ENCODE measurements at regions not wholly inside any gene's neighbourhood (a gene's known extent, or its start where the extent isn't known, plus 50 kb on each side); places are given as distances from the start of the nearest gene placed in this dataset.

GRCh38 chrX:149313871-149314371 is 191.2 kb downstream of the IDS start:
- Histone ChIP-seq H3K36me3 (ENCODE audit: control insufficient read depth, insufficient read depth, low read length) (no peaks in the 10 kb centered on the region), H3K4me3 (ENCODE audit: low read length) (no peak overlapping the region), H3K4me1 (ENCODE audit: control insufficient read depth, insufficient read depth, low read length) (no peaks in the 10 kb centered on the region), H3K27ac (ENCODE audit: low read depth, low read length) (no peak overlapping the region), H3K9me3 (ENCODE audit: control insufficient read depth, low read length) (no peaks in the 10 kb centered on the region), H3K9ac (ENCODE audit: extremely low read depth, low read length, poor library complexity, severe bottlenecking) (no peak overlapping the region), H3K27me3 (ENCODE audit: control insufficient read depth, insufficient read depth, low read length, poor library complexity, severe bottlenecking) (no peaks in the 10 kb centered on the region)
- Mint-ChIP-seq H3K4me3 (no peak overlapping the region), H3K9me3 (peaks cover 75% of the 10 kb centered on the region), H3K4me1 (no peaks in the 10 kb centered on the region), H3K36me3 (ENCODE audit: low read depth) (no peaks in the 10 kb centered on the region), H3K27ac (no peak overlapping the region), H3K27me3 (ENCODE audit: insufficient read depth) (no peaks in the 10 kb centered on the region)
- TF ChIP-seq CTCF (conservative IDR thresholded peaks at IDR 0.05) = no peak
- 83 to 91% methylated on average over 5 to 11 of the region's 11 CpGs for WGBS, 2 experiments (ENCODE audit: insufficient coverage in 1 of 2, insufficient read length in 1 of 2)
- DNase-seq = no peak

GRCh38 chrX:149312988-149313387 is 192.1 kb downstream of the IDS start:
- Mint-ChIP-seq H3K9me3 (peaks cover 73% of the 10 kb centered on the region), H3K27me3 (ENCODE audit: insufficient read depth) (no peaks in the 10 kb centered on the region), H3K4me1 (no peaks in the 10 kb centered on the region), H3K27ac (no peak overlapping the region), H3K36me3 (ENCODE audit: low read depth) (no peaks in the 10 kb centered on the region), H3K4me3 (no peak overlapping the region)
- no peaks in the 10 kb centered on the region for H3K36me3 ChIP-seq (ENCODE audit: control insufficient read depth, insufficient read depth, low read length)
- H3K27ac ChIP-seq (ENCODE audit: low read depth, low read length) = no peak overlapping the region
- H3K4me1 ChIP-seq (ENCODE audit: control insufficient read depth, insufficient read depth, low read length) = no peaks in the 10 kb centered on the region
- DNase-seq = no peak
- H3K4me3 ChIP-seq (ENCODE audit: low read length) = no peak overlapping the region
- H3K9ac ChIP-seq (ENCODE audit: extremely low read depth, low read length, poor library complexity, severe bottlenecking) = no peak overlapping the region
- no peaks in the 10 kb centered on the region for H3K27me3 ChIP-seq (ENCODE audit: control insufficient read depth, insufficient read depth, low read length, poor library complexity, severe bottlenecking)
- H3K9me3 ChIP-seq (ENCODE audit: control insufficient read depth, low read length) = no peaks in the 10 kb centered on the region
- no peak for TF ChIP-seq CTCF (conservative IDR thresholded peaks at IDR 0.05)

GRCh38 chrX:149312097-149312496 is 193.0 kb downstream of the IDS start:
- no peaks in the 10 kb centered on the region for H3K36me3 Mint-ChIP-seq (ENCODE audit: low read depth)
- H3K9me3 Mint-ChIP-seq = peaks cover 64% of the 10 kb centered on the region
- no peak for TF ChIP-seq CTCF (conservative IDR thresholded peaks at IDR 0.05)
- DNase-seq = no peak
- Histone ChIP-seq H3K9me3 (ENCODE audit: control insufficient read depth, low read length) (no peaks in the 10 kb centered on the region), H3K36me3 (ENCODE audit: control insufficient read depth, insufficient read depth, low read length) (no peaks in the 10 kb centered on the region), H3K27me3 (ENCODE audit: control insufficient read depth, insufficient read depth, low read length, poor library complexity, severe bottlenecking) (no peaks in the 10 kb centered on the region), H3K27ac (ENCODE audit: low read depth, low read length) (no peak overlapping the region), H3K4me3 (ENCODE audit: low read length) (no peak overlapping the region), H3K4me1 (ENCODE audit: control insufficient read depth, insufficient read depth, low read length) (no peaks in the 10 kb centered on the region), H3K9ac (ENCODE audit: extremely low read depth, low read length, poor library complexity, severe bottlenecking) (no peak overlapping the region)
- WGBS, 2 experiments (ENCODE audit: insufficient coverage in 1 of 2, insufficient read length in 1 of 2) = 87% methylated on average over 2 of the region's 3 CpGs; no CpG with 5 or more reads in 1 of the 2 experiments
- H3K4me3 Mint-ChIP-seq = no peak overlapping the region
- H3K27me3 Mint-ChIP-seq (ENCODE audit: insufficient read depth) = no peaks in the 10 kb centered on the region
- H3K27ac Mint-ChIP-seq = no peak overlapping the region
- H3K4me1 Mint-ChIP-seq = no peaks in the 10 kb centered on the region
